Right renal pelvis (tissue), 4 donors: ENCODE measurements at regions not wholly inside any gene's neighbourhood (a gene's known extent, or its start where the extent isn't known, plus 50 kb on each side); places are given as distances from the start of the nearest gene placed in this dataset.
A peak's percentile ranks its signal among the peaks of the same experiment; 100 is the strongest.

Source experiments
- DNase-seq, 4 donors: peaks; one replicate each; pipeline ENCODE4 v3.0.0-alpha.2; 2013; ENCODE audit warnings: low read depth in 4 of 4, low spot score in 3 of 4, missing footprints in 1 of 4

GRCh38 chrX:39377157-39377556, 575.9 kb downstream of the MID1IP1 start:
- DNase-seq, result no peak

- no peak for DNase-seq
These were observed 576.5 kb downstream of the MID1IP1 start for GRCh38 chrX:39377773-39378172.

- peak in 1 of 4 donors; percentile 18 for DNase-seq
These were observed 580.2 kb downstream of the MID1IP1 start for GRCh38 chrX:39381422-39381821.

- no peak for DNase-seq
These were observed 583.7 kb downstream of the MID1IP1 start for GRCh38 chrX:39384996-39385395.

GRCh38 chrX:39388730-39389129, 587.5 kb downstream of the MID1IP1 start:
- DNase-seq, result no peak

- DNase-seq, result no peak
These were observed 595.2 kb downstream of the MID1IP1 start for GRCh38 chrX:39396358-39396995.

GRCh38 chrX:39397561-39398199, 596.4 kb downstream of the MID1IP1 start:
- no peak for DNase-seq

GRCh38 chrX:39398215-39398962, 597.1 kb downstream of the MID1IP1 start:
- DNase-seq, result no peak

GRCh38 chrX:39398963-39399261, 597.7 kb downstream of the MID1IP1 start:
- no peak for DNase-seq

GRCh38 chrX:39399387-39399786, 598.1 kb downstream of the MID1IP1 start:
- DNase-seq, result no peak

- no peak for DNase-seq
These were observed 600.3 kb downstream of the MID1IP1 start for GRCh38 chrX:39401483-39402110.

- no peak for DNase-seq
These were observed 600.9 kb downstream of the MID1IP1 start for GRCh38 chrX:39402158-39402557.

GRCh38 chrX:39406799-39407198, 605.5 kb downstream of the MID1IP1 start:
- DNase-seq, result no peak

- no peak for DNase-seq
These were observed 608.1 kb downstream of the MID1IP1 start for GRCh38 chrX:39409246-39409917.

GRCh38 chrX:39414290-39414854, 613.1 kb downstream of the MID1IP1 start:
- no peak for DNase-seq

GRCh38 chrX:39416547-39417260, 615.4 kb downstream of the MID1IP1 start:
- DNase-seq, result no peak

GRCh38 chrX:39418254-39418704, 617.0 kb downstream of the MID1IP1 start:
- no peak for DNase-seq

GRCh38 chrX:39418731-39419638, 617.7 kb downstream of the MID1IP1 start:
- DNase-seq, result peak in 3 of 4 donors; percentile 23 to 45 (median 30)

- DNase-seq, result no peak
These were observed 619.7 kb downstream of the MID1IP1 start for GRCh38 chrX:39421006-39421405.
